Erythroblast (primary cell): ENCODE measurements at regions not wholly inside any gene's neighbourhood (a gene's known extent, or its start where the extent isn't known, plus 50 kb on each side); places are given as distances from the start of the nearest gene placed in this dataset.
"Not testable (repeated sequence)": the region's sequence is repeated elsewhere in the genome, so short reads cannot be mapped to it uniquely, and the experiment has no call there.

ENCODE experiments used
- DNase-seq, 2 experiments: peaks; one replicate each; lab custom pipeline; 2025; lab: John Stamatoyannopoulos, UW
- GATA1 ChIP-seq: IDR thresholded peaks from 2 replicates; pipeline ENCODE4 v1.6.1; 2011; ENCODE audit warnings: low read depth, mild to moderate bottlenecking, control low read depth, low read length, moderate library complexity
- POLR2A ChIP-seq: IDR thresholded peaks from 2 replicates; pipeline ENCODE4 v1.6.1; 2011; ENCODE audit warnings: mild to moderate bottlenecking, low read length

DNA sequence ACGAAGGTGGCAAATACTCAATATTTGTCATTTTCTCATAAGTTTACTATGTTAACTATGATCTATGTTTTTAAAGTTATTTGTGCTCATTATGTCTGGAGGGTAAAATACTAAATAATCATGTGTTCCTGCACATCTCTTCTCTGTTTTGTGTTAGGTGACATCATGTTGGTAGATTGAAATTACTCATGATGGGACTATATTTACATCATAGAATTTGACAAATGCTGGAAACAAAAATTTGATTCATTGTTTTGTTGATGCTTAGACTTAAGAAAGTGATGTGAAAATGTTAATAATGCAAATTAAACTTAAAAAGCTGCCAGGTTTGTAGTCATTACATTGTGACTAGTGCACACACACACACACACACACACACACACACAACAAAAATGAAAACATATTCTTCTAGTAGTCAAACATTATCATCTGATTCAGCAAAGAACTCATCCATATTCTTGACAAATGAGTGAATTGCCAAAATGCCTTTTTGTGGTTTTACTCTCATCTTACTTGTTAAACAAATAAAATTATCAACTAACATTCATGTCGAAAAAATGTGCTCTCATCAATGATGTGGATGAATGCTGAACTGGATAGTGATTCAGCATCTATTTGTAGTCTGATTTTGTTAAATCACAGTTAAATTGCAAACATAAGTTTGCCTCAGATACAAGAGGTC is 870.7 kb downstream of the BRINP3 start:
- no peak for TF ChIP-seq POLR2A
- no peak for TF ChIP-seq GATA1
- DNase-seq, result no peak

GRCh38 chr1:189607477-189608096 is 870.1 kb downstream of the BRINP3 start:
- no peak for DNase-seq
- TF ChIP-seq GATA1 (no peak), POLR2A (no peak)

DNA sequence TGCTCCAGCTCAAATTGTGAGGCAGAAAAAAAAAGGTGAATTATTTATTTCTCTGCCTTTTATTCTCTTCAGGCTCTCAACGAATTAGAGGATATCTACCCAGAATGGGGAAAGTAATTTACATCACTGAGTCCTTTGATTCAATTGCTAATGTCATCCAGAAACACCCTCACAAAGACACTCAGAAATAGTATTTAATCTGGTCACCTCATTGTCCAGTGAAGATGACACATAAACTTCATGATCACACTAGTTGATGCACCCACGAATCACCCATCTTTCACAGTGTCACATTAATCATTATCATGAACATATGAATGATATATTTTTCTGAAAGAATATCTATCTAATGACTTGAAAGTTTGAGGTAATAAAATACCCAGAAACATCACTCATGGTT is 868.5 kb downstream of the BRINP3 start:
- TF ChIP-seq GATA1 (no peak), POLR2A (no peak)
- DNase-seq, result no peak

DNA sequence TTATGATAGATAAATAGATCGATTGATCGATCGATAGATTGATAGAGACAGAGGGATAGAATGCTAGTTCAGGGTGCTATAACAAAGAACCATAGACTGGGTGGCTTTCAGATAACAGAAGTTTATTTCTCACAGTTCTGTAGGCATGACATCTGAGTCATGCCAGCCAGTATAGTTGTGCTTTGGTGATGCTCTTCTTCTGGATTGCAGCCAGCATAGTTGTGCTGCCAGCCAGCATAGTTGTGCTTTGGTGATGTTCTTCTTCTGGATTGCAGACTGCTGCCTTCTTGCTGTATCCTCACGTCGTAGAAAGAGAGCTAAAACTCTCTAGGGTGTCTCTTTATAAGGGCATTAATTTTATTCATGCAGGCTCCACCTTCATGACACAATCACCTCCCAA is 860.8 kb downstream of the BRINP3 start:
- no peak for DNase-seq
- TF ChIP-seq GATA1, result no peak
- TF ChIP-seq POLR2A, result no peak

- no peak for DNase-seq
- TF ChIP-seq GATA1 (no peak), POLR2A (no peak)
Observed at GRCh38 chr1:189619682-189620332, 857.9 kb downstream of the BRINP3 start.

DNA sequence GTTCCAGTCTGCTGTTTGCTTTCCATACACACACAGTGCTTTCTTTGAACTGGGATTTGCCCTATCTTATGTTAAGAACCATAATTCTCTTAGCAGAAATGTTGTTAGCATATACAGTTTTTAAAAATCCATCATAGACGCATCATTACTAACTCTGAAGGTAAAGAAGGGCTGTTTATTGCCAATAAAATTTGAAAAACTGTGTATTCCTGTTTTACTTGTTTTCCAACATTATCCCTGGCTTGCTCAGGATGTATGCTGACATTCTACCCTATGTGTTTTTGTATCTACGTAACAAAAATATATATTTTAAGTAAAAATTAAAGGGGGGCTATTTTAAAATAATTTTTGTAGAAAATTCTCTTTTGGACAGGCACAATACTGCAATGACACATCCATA is 857.2 kb downstream of the BRINP3 start:
- no peak for TF ChIP-seq POLR2A
- no peak for TF ChIP-seq GATA1
- no peak for DNase-seq

- DNase-seq, result no peak
- TF ChIP-seq GATA1 (no peak), POLR2A (no peak)
Observed at GRCh38 chr1:189623336-189623735, 854.3 kb downstream of the BRINP3 start.

- no peak for TF ChIP-seq POLR2A
- TF ChIP-seq GATA1, result no peak
- DNase-seq, result no peak
Observed at GRCh38 chr1:189627427-189627826, 850.2 kb downstream of the BRINP3 start.

DNA sequence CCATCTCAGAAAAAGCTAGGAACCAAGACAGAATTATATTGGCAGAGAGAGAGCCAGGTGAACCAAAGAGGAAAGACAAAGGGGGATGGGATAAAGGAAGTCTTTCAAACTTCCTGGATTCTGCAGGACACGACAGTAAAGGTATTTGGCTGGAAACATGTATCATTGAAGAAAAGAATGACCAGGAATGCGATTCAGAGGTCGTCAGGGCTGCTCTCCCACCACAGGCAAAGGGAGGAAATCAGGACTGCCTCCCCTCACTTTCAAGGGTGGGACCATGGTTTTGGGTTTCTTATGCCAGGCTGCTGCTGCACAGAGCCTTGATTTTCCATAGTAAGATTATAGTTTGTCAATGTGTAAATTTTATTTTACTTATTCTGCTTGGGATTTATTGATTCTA is 848.8 kb downstream of the BRINP3 start:
- TF ChIP-seq GATA1 (no peak), POLR2A (no peak)
- no peak for DNase-seq

- DNase-seq, result no peak
Observed at GRCh38 chr1:189633658-189634057, 844.0 kb downstream of the BRINP3 start.

DNA sequence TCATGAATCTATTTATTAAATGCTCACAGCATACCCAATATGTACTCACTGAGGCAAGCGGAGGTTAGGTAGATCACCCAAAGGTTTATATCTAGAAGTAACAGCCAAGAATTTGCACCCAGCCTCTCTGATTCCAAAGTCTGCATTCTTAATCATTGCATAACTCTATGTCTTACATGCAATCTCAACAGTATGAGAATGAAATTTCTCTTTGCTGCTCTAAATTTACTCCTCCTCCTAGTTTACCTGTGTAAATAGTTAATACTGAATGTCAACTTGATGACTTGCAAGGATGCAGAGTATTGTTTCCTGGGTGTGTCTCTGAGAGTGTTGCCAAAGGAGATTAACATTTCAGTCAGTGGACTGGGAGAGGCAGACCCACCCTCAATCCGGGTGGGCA is 840.6 kb downstream of the BRINP3 start:
- no peak for DNase-seq
- TF ChIP-seq GATA1 (no peak), POLR2A (no peak)

More at GRCh38 chr1:189633658-189634057, 844.0 kb downstream of the BRINP3 start:
- TF ChIP-seq GATA1, result no peak
- TF ChIP-seq POLR2A, result no peak

DNA sequence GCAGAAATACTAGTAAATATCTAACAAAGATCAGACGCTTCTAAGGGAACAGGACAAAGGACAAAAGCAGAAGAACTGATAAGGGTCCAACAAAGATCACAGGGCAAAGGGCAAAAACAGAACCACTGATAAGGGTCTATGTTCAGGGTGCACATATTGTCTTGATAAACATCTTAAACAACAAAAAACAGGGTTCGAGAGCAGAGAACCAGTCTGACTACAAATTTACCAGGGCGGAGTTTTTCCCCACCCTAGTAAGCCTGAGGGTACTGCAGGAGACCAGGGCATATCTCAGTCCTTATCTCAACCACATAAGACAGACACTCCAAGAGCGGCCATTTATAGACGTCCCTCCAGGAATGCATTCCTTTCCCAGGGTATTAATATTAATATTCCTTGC is 833.5 kb downstream of the BRINP3 start:
- DNase-seq, result not testable (repeated sequence)

DNA sequence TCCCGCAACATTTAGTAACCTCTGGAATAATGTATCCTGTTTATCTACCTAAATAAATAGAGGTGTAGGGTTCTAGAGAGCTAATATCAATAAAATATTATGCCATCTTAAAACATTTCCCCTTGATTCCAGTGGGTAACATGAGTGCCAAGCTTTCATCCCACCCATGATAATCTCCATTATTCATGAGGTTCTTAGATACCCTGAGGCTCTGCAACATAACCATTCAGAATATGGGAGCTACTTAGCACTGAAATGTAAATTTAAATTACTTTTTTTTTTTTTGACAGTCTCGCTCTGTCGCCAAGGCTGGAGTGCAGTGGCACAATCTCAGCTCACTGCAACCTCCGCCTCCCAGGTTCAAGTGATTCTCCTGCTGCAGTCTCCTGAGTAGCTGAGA is 832.7 kb downstream of the BRINP3 start:
- TF ChIP-seq GATA1, result no peak
- TF ChIP-seq POLR2A, result no peak
- DNase-seq, result no peak

- no peak for DNase-seq
- TF ChIP-seq POLR2A (no peak), GATA1 (no peak)
Observed at GRCh38 chr1:189646066-189646465, 831.6 kb downstream of the BRINP3 start.

DNA sequence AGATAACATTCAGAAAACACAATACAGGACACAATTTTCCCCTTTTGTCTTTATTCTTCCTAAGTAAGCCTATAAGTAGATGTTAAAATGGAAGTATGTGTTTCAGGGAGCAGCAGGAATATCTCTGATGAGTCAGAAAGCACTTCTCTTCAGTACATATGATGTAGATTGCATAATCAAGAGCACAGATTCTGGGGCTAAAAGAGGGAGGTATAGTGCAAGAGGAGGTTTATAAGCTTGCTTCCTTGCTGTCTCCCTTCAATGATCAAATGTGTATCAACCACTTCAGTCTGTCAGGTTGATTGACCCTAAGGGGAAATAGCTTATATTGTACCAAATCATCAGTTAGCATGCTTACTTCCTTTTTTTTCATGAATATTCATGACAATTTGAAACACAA is 822.8 kb downstream of the BRINP3 start:
- TF ChIP-seq GATA1 (no peak), POLR2A (no peak)
- no peak for DNase-seq
